ENCODE measurements at regions not wholly inside any gene's neighbourhood (a gene's known extent, or its start where the extent isn't known, plus 50 kb on each side); places are given as distances from the start of the nearest gene placed in this dataset.

GRCh38 chr4:17322514-17322913 lies 189.4 kb downstream of the QDPR start:
- TF ChIP-seq POLR2A (IDR thresholded peaks at IDR 0.05) = no peak
- TF ChIP-seq, protein P1, sequence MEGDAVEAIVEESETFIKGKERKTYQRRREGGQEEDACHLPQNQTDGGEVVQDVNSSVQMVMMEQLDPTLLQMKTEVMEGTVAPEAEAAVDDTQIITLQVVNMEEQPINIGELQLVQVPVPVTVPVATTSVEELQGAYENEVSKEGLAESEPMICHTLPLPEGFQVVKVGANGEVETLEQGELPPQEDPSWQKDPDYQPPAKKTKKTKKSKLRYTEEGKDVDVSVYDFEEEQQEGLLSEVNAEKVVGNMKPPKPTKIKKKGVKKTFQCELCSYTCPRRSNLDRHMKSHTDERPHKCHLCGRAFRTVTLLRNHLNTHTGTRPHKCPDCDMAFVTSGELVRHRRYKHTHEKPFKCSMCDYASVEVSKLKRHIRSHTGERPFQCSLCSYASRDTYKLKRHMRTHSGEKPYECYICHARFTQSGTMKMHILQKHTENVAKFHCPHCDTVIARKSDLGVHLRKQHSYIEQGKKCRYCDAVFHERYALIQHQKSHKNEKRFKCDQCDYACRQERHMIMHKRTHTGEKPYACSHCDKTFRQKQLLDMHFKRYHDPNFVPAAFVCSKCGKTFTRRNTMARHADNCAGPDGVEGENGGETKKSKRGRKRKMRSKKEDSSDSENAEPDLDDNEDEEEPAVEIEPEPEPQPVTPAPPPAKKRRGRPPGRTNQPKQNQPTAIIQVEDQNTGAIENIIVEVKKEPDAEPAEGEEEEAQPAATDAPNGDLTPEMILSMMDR (IDR thresholded peaks at IDR 0.05) = no peak

Measured in stomach (tissue), 4 donors.